ENCODE measurements at regions not wholly inside any gene's neighbourhood (a gene's known extent, or its start where the extent isn't known, plus 50 kb on each side); places are given as distances from the start of the nearest gene placed in this dataset.

- no peak for DNase-seq (ENCODE audit: low read depth in 2 of 3, low spot score in 2 of 3)
Observed at GRCh38 chr5:4735261-4735660, 404.9 kb upstream of the ADAMTS16 start.

- DNase-seq (ENCODE audit: low read depth in 2 of 3, low spot score in 2 of 3) = no peak
Observed at GRCh38 chr5:4737868-4738267, 402.3 kb upstream of the ADAMTS16 start.

GRCh38 chr5:4738298-4738697 is 401.8 kb upstream of the ADAMTS16 start:
- DNase-seq (ENCODE audit: low read depth in 2 of 3, low spot score in 2 of 3) = no peak

- DNase-seq (ENCODE audit: low read depth in 2 of 3, low spot score in 2 of 3) = no peak
Observed at GRCh38 chr5:4740156-4740555, 400.0 kb upstream of the ADAMTS16 start.

GRCh38 chr5:4758550-4758949 is 381.6 kb upstream of the ADAMTS16 start:
- no peak for DNase-seq (ENCODE audit: low read depth in 2 of 3, low spot score in 2 of 3)

GRCh38 chr5:4758996-4759395 is 381.1 kb upstream of the ADAMTS16 start:
- DNase-seq (ENCODE audit: low read depth in 2 of 3, low spot score in 2 of 3) = no peak

- no peak for DNase-seq (ENCODE audit: low read depth in 2 of 3, low spot score in 2 of 3)
Observed at GRCh38 chr5:4762316-4762715, 377.8 kb upstream of the ADAMTS16 start.

GRCh38 chr5:4765411-4765810 is 374.7 kb upstream of the ADAMTS16 start:
- DNase-seq (ENCODE audit: low read depth in 2 of 3, low spot score in 2 of 3) = no peak

GRCh38 chr5:4766101-4766500 is 374.0 kb upstream of the ADAMTS16 start:
- no peak for DNase-seq (ENCODE audit: low read depth in 2 of 3, low spot score in 2 of 3)

- no peak for DNase-seq (ENCODE audit: low read depth in 2 of 3, low spot score in 2 of 3)
Observed at GRCh38 chr5:4772591-4772990, 367.5 kb upstream of the ADAMTS16 start.

- DNase-seq (ENCODE audit: low read depth in 2 of 3, low spot score in 2 of 3) = no peak
Observed at GRCh38 chr5:4773827-4774317, 366.3 kb upstream of the ADAMTS16 start.

GRCh38 chr5:4777435-4777834 is 362.7 kb upstream of the ADAMTS16 start:
- DNase-seq (ENCODE audit: low read depth in 2 of 3, low spot score in 2 of 3) = no peak

GRCh38 chr5:4780633-4781032 is 359.5 kb upstream of the ADAMTS16 start:
- no peak for DNase-seq (ENCODE audit: low read depth in 2 of 3, low spot score in 2 of 3)

GRCh38 chr5:4781299-4781698 is 358.8 kb upstream of the ADAMTS16 start:
- no peak for DNase-seq (ENCODE audit: low read depth in 2 of 3, low spot score in 2 of 3)

- DNase-seq (ENCODE audit: low read depth in 2 of 3, low spot score in 2 of 3) = no peak
Observed at GRCh38 chr5:4785971-4786370, 354.2 kb upstream of the ADAMTS16 start.

GRCh38 chr5:4797445-4797844 is 342.7 kb upstream of the ADAMTS16 start:
- no peak for DNase-seq (ENCODE audit: low read depth in 2 of 3, low spot score in 2 of 3)

- no peak for DNase-seq (ENCODE audit: low read depth in 2 of 3, low spot score in 2 of 3)
Observed at GRCh38 chr5:4802044-4802443, 338.1 kb upstream of the ADAMTS16 start.

- DNase-seq (ENCODE audit: low read depth in 2 of 3, low spot score in 2 of 3) = no peak
Observed at GRCh38 chr5:4804691-4805360, 335.3 kb upstream of the ADAMTS16 start.

- DNase-seq (ENCODE audit: low read depth in 2 of 3, low spot score in 2 of 3) = no peak
Observed at GRCh38 chr5:4815002-4815401, 325.1 kb upstream of the ADAMTS16 start.

- DNase-seq (ENCODE audit: low read depth in 2 of 3, low spot score in 2 of 3) = no peak
Observed at GRCh38 chr5:4817767-4818166, 322.4 kb upstream of the ADAMTS16 start.

GRCh38 chr5:4831325-4831724 is 308.8 kb upstream of the ADAMTS16 start:
- DNase-seq (ENCODE audit: low read depth in 2 of 3, low spot score in 2 of 3) = no peak

GRCh38 chr5:4832471-4832870 is 307.7 kb upstream of the ADAMTS16 start:
- DNase-seq (ENCODE audit: low read depth in 2 of 3, low spot score in 2 of 3) = no peak

All from hematopoietic multipotent progenitor cell (in vitro differentiated cells).